Stimulated activated CD4-positive, alpha-beta T cell treated with anti-CD3 and anti-CD28 coated beads, Interleukin-12 subunit alpha, Interleukin-12 subunit beta, amount 100 ng/mL, for 48 hours (primary cell): ENCODE measurements at regions not wholly inside any gene's neighbourhood (a gene's known extent, or its start where the extent isn't known, plus 50 kb on each side); places are given as distances from the start of the nearest gene placed in this dataset.
"Not testable (repeated sequence)": the region's sequence is repeated elsewhere in the genome, so short reads cannot be mapped to it uniquely, and the experiment has no call there.

Source experiments
- DNase-seq, 3 donors: peaks; one replicate each; pipeline ENCODE4 v3.0.0-alpha.2; 2020; ENCODE audit warnings: low read depth in 2 of 3, low spot score in 1 of 3

- DNase-seq: no peak
Measured at GRCh38 chr12:90829044-90829443, 125.9 kb downstream of the CCER1 start.

- no peak for DNase-seq
Measured at GRCh38 chr12:90828621-90829020, 126.4 kb downstream of the CCER1 start.

- DNase-seq: no peak
Measured at GRCh38 chr12:90827567-90827966, 127.4 kb downstream of the CCER1 start.

- no peak for DNase-seq
Measured at GRCh38 chr12:90826036-90826435, 128.9 kb downstream of the CCER1 start.

GRCh38 chr12:90823859-90824258 lies 131.1 kb downstream of the CCER1 start:
- DNase-seq: no peak

- DNase-seq: no peak
Measured at GRCh38 chr12:90819709-90820108, 135.3 kb downstream of the CCER1 start.

GRCh38 chr12:90816353-90817089 lies 138.5 kb downstream of the CCER1 start:
- DNase-seq: no peak

- no peak for DNase-seq
Measured at GRCh38 chr12:90809940-90810339, 145.0 kb downstream of the CCER1 start.

- DNase-seq: no peak
Measured at GRCh38 chr12:90808568-90808967, 146.4 kb downstream of the CCER1 start.

GRCh38 chr12:90802727-90803126 lies 152.2 kb downstream of the CCER1 start:
- no peak for DNase-seq

- DNase-seq: no peak
Measured at GRCh38 chr12:90801776-90802175, 153.2 kb downstream of the CCER1 start.

GRCh38 chr12:90794212-90794611 lies 160.8 kb downstream of the CCER1 start:
- DNase-seq: no peak

GRCh38 chr12:90792718-90793117 lies 162.3 kb downstream of the CCER1 start:
- not testable (repeated sequence) for DNase-seq

- DNase-seq: no peak
Measured at GRCh38 chr12:90791445-90791844, 163.5 kb downstream of the CCER1 start.

- no peak for DNase-seq
Measured at GRCh38 chr12:90790747-90791146, 164.2 kb downstream of the CCER1 start.

- DNase-seq: no peak
Measured at GRCh38 chr12:90773491-90773890, 181.5 kb downstream of the CCER1 start.

GRCh38 chr12:90770861-90771260 lies 184.1 kb downstream of the CCER1 start:
- DNase-seq: no peak

GRCh38 chr12:90757957-90758356 lies 197.0 kb downstream of the CCER1 start:
- DNase-seq: no peak

GRCh38 chr12:90745211-90745610 lies 209.8 kb downstream of the CCER1 start:
- DNase-seq: no peak

GRCh38 chr12:90741611-90742010 lies 213.4 kb downstream of the CCER1 start:
- no peak for DNase-seq

- DNase-seq: no peak
Measured at GRCh38 chr12:90729736-90730135, 225.2 kb downstream of the CCER1 start.

GRCh38 chr12:90712671-90713070 lies 242.3 kb downstream of the CCER1 start:
- no peak for DNase-seq

- no peak for DNase-seq
Measured at GRCh38 chr12:90710711-90711110, 244.3 kb downstream of the CCER1 start.
